ENCODE measurements at regions not wholly inside any gene's neighbourhood (a gene's known extent, or its start where the extent isn't known, plus 50 kb on each side); places are given as distances from the start of the nearest gene placed in this dataset.

- no peak overlapping the region for H3K9ac ChIP-seq
- CTCF ChIA-PET = interaction anchor here (0.9 to 1.5 kb wide), 3 partner anchors 13 to 230 kb away, joined by 3 to 4 read pairs (median 3); no protein-coding TSS in a partner anchor
- no peak for DNase-seq
- no peaks in the 10 kb centered on the region for H3K9me3 ChIP-seq
- no peaks in the 10 kb centered on the region for H3K9me2 ChIP-seq
- H4K20me1 ChIP-seq (ENCODE audit: insufficient read depth) = no peaks in the 10 kb centered on the region
- H3K79me2 ChIP-seq (ENCODE audit: insufficient read depth) = no peaks in the 10 kb centered on the region
- no peak overlapping the region for H3K4me2 ChIP-seq
- no peaks in the 10 kb centered on the region for H3K36me3 ChIP-seq (replicated peaks in 1 of 2; ENCODE audit: control insufficient read depth in 1 of 2, insufficient read depth in 2 of 2, low read length in 1 of 2)
- peaks cover 4% of the 10 kb centered on the region; the same call in 1 of the 2 replicates for H3K27me3 ChIP-seq (ENCODE audit: insufficient read depth)
- 48% methylated on average over 2 of the region's 2 CpGs for WGBS (ENCODE audit: low lambda C conversion rate)
- H3F3A ChIP-seq (replicated peaks; ENCODE audit: insufficient read depth) = no peaks in the 10 kb centered on the region
- no peak overlapping the region for H3K4me3 ChIP-seq (ENCODE audit: low read depth in 2 of 2, low read length in 1 of 2)
- no peak overlapping the region for H2AFZ ChIP-seq (ENCODE audit: low read depth)
- no peak for TF ChIP-seq RXRA (IDR thresholded peaks at IDR 0.05; ENCODE audit: borderline replicate concordance, low read depth)
- no peak for TF ChIP-seq POLR2AphosphoS5 (IDR thresholded peaks at IDR 0.05; ENCODE audit: low read depth, low read length)
- no peak for TF ChIP-seq CHD2 (IDR thresholded peaks at IDR 0.05; ENCODE audit: low read length, partially characterized antibody)
- no peak for TF ChIP-seq ZBTB33 (IDR thresholded peaks at IDR 0.05; ENCODE audit: borderline replicate concordance, low read depth)
- no peak for TF ChIP-seq MAX (IDR thresholded peaks at IDR 0.05; ENCODE audit: low read depth)
- no peak for TF ChIP-seq RFX5 (IDR thresholded peaks at IDR 0.05; ENCODE audit: low read length)
- no peak for TF ChIP-seq GABPA (IDR thresholded peaks at IDR 0.05; ENCODE audit: low read depth)
- no peak for TF ChIP-seq RAD21 (IDR thresholded peaks at IDR 0.05; ENCODE audit: low read length)
- no peak for TF ChIP-seq ELF1 (IDR thresholded peaks at IDR 0.05)
- no peak for TF ChIP-seq SMC3 (IDR thresholded peaks at IDR 0.05; ENCODE audit: low read depth, low read length)
- TF ChIP-seq USF1 (IDR thresholded peaks at IDR 0.05; ENCODE audit: borderline replicate concordance, low read depth) = no peak
- TF ChIP-seq YY1 (IDR thresholded peaks at IDR 0.05; ENCODE audit: low read depth) = no peak
- TF ChIP-seq EZH2phosphoT487 (IDR thresholded peaks at IDR 0.05; ENCODE audit: borderline replicate concordance, low read depth) = no peak
- H3K4me1 ChIP-seq (ENCODE audit: control insufficient read depth in 1 of 2, insufficient read depth in 2 of 2, low read depth in 1 of 2, low read length in 1 of 2) = peaks cover 0 to 49% of the 10 kb centered on the region in 2 experiments; a peak in 1 of 4 replicates
- POLR2A ChIA-PET = no interaction called here
- H3K27ac ChIP-seq (ENCODE audit: low read depth in 2 of 2, low read length in 1 of 2) = no peak overlapping the region
Observed at GRCh38 chr11:116512841-116513240, 259.9 kb downstream of the BUD13 start.

- DNase-seq = no peak
- Histone ChIP-seq H3K79me2 (ENCODE audit: insufficient read depth) (no peaks in the 10 kb centered on the region), H3K27ac (ENCODE audit: low read depth in 2 of 2, low read length in 1 of 2) (no peak overlapping the region), H3K27me3 (ENCODE audit: insufficient read depth) (peaks cover 9% of the 10 kb centered on the region; the same call in 1 of the 2 replicates), H4K20me1 (ENCODE audit: insufficient read depth) (no peaks in the 10 kb centered on the region), H3K9ac (no peak overlapping the region), H3F3A (replicated peaks; ENCODE audit: insufficient read depth) (no peaks in the 10 kb centered on the region), H3K9me3 (no peaks in the 10 kb centered on the region), H3K9me2 (no peaks in the 10 kb centered on the region), H3K4me2 (no peak overlapping the region), H3K4me1 (ENCODE audit: control insufficient read depth in 1 of 2, insufficient read depth in 2 of 2, low read depth in 1 of 2, low read length in 1 of 2) (peaks cover 0 to 52% of the 10 kb centered on the region in 2 experiments; a peak in 2 of 4 replicates), H3K4me3 (ENCODE audit: low read depth in 2 of 2, low read length in 1 of 2) (no peak overlapping the region), H2AFZ (ENCODE audit: low read depth) (no peak overlapping the region), H3K36me3 (replicated peaks in 1 of 2; ENCODE audit: control insufficient read depth in 1 of 2, insufficient read depth in 2 of 2, low read length in 1 of 2) (no peaks in the 10 kb centered on the region)
- CTCF ChIA-PET = interaction anchor here (1.1 to 2.7 kb wide), 5 partner anchors 9 to 232 kb away, joined by 3 to 11 read pairs (median 3); no protein-coding TSS in a partner anchor
- WGBS (ENCODE audit: low lambda C conversion rate) = 57% methylated on average over 2 of the region's 7 CpGs
- POLR2A ChIA-PET = interaction anchor here (0.7 kb wide), 1 partner anchor 12 kb away, joined by 3 read pairs; no protein-coding TSS in a partner anchor
- TF ChIP-seq MEF2A (IDR thresholded peaks at IDR 0.05; ENCODE audit: borderline replicate concordance, low read depth) (no peak), CTCF (IDR thresholded peaks at IDR 0.05) (no peak), FOXM1 (IDR thresholded peaks at IDR 0.05; ENCODE audit: low read depth) (no peak), TCF12 (IDR thresholded peaks at IDR 0.05) (no peak), RFX5 (IDR thresholded peaks at IDR 0.05; ENCODE audit: low read length) (no peak), JUND (IDR thresholded peaks at IDR 0.05) (no peak), RCOR1 (IDR thresholded peaks at IDR 0.05; ENCODE audit: low read length) (no peak), ELF1 (IDR thresholded peaks at IDR 0.05) (no peak), CHD2 (IDR thresholded peaks at IDR 0.05; ENCODE audit: low read length, partially characterized antibody) (no peak), EZH2phosphoT487 (IDR thresholded peaks at IDR 0.05; ENCODE audit: borderline replicate concordance, low read depth) (no peak), IRF3 (IDR thresholded peaks at IDR 0.05; ENCODE audit: low read depth, low read length) (no peak)
Observed at GRCh38 chr11:116511684-116512083, 261.1 kb downstream of the BUD13 start.

Data from SK-N-SH (cell line).